IMR-90 (cell line): ENCODE measurements at regions not wholly inside any gene's neighbourhood (a gene's known extent, or its start where the extent isn't known, plus 50 kb on each side); places are given as distances from the start of the nearest gene placed in this dataset.

Source experiments
- FOS ChIP-seq: fragments of 150-350 bp; IDR thresholded peaks from 2 replicates; pipeline ENCODE4 v1.6.1; 2016; ENCODE audit warnings: low read depth, low read length
- MAFK ChIP-seq: IDR thresholded peaks from 2 replicates; pipeline ENCODE4 v1.6.1; 2012; ENCODE audit warnings: low read depth, low read length, improper control_type of control experiment
- POLR2A ChIP-seq: IDR thresholded peaks from 2 replicates; pipeline ENCODE4 v1.6.1; 2012; ENCODE audit warnings: mild to moderate bottlenecking, low read depth, low read length
- RAD21 ChIP-seq: IDR thresholded peaks from 2 replicates; pipeline ENCODE4 v1.6.1; 2012; ENCODE audit warnings: low read length, improper control_type of control experiment
- RCOR1 ChIP-seq: IDR thresholded peaks from 2 replicates; pipeline ENCODE4 v1.6.1; 2012; ENCODE audit warnings: mild to moderate bottlenecking, low read length, improper control_type of control experiment; ENCODE audit not compliant: insufficient replicate concordance
- RFX5 ChIP-seq: IDR thresholded peaks from 2 replicates; pipeline ENCODE4 v1.8.0; 2012; ENCODE audit warnings: low read depth, mild to moderate bottlenecking, low read length, moderate library complexity
- SMC3 ChIP-seq: fragments of 150-350 bp; IDR thresholded peaks from 2 replicates; pipeline ENCODE4 v1.6.1; 2016; ENCODE audit warnings: low read depth, mild to moderate bottlenecking, antibody characterized with exemption, low read length, moderate library complexity
- TF ChIP-seq, protein P1 (sequence below): conservative IDR thresholded peaks from 2 replicates; pipeline ENCODE4 v1.5.1; 2012; ENCODE audit warnings: mild to moderate bottlenecking, low read depth, low read length, improper control_type of control experiment
- TF ChIP-seq, protein P2 (sequence below): fragments of 150-350 bp; IDR thresholded peaks from 2 replicates; pipeline ENCODE4 v1.6.1; 2017; ENCODE audit warnings: mild to moderate bottlenecking, antibody characterized with exemption, low read length, low read depth

DNA sequence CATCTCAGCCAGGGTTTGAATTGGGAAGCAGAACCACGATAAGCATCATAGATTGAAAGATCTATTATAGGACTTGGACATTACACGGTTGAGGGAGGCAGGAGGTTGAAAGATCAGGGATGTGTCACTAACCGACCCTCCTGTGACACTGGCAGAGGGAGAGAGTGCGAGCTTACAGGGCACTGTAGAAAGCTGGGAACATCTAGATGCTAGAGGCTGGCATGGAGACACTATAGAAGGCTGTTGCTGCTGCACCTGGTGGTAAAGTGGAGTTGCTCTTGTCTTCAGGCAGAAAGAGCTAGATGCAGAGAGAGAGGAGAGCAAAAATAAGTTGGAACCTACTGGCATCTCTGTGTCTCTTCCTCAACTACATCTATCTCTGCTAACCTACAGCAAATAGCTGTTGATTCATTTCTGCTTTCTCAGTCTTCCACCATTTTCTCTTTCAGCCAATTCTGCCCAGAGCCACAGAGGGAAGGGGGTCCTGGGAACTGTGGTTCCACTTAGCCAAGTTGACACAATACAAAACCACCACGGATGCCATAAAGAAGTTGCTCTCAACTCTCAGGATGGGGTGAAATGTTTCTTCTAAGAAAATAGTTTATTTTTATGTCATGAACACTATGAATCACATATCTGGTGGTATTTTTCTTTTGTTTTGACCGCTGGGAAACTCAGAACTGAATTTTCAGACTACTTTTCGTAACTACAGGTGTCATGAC lies 155.9 kb downstream of the ZNF281 start:
- no peak for TF ChIP-seq POLR2A
- TF ChIP-seq, protein P1, sequence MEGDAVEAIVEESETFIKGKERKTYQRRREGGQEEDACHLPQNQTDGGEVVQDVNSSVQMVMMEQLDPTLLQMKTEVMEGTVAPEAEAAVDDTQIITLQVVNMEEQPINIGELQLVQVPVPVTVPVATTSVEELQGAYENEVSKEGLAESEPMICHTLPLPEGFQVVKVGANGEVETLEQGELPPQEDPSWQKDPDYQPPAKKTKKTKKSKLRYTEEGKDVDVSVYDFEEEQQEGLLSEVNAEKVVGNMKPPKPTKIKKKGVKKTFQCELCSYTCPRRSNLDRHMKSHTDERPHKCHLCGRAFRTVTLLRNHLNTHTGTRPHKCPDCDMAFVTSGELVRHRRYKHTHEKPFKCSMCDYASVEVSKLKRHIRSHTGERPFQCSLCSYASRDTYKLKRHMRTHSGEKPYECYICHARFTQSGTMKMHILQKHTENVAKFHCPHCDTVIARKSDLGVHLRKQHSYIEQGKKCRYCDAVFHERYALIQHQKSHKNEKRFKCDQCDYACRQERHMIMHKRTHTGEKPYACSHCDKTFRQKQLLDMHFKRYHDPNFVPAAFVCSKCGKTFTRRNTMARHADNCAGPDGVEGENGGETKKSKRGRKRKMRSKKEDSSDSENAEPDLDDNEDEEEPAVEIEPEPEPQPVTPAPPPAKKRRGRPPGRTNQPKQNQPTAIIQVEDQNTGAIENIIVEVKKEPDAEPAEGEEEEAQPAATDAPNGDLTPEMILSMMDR: no peak
- no peak for TF ChIP-seq RCOR1
- no peak for TF ChIP-seq SMC3
- TF ChIP-seq RFX5: no peak
- TF ChIP-seq FOS: no peak
- TF ChIP-seq, protein P2, sequence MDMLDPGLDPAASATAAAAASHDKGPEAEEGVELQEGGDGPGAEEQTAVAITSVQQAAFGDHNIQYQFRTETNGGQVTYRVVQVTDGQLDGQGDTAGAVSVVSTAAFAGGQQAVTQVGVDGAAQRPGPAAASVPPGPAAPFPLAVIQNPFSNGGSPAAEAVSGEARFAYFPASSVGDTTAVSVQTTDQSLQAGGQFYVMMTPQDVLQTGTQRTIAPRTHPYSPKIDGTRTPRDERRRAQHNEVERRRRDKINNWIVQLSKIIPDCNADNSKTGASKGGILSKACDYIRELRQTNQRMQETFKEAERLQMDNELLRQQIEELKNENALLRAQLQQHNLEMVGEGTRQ: no peak
- no peak for TF ChIP-seq MAFK
- no peak for TF ChIP-seq RAD21
